ENCODE measurements at regions not wholly inside any gene's neighbourhood (a gene's known extent, or its start where the extent isn't known, plus 50 kb on each side); places are given as distances from the start of the nearest gene placed in this dataset.

DNA sequence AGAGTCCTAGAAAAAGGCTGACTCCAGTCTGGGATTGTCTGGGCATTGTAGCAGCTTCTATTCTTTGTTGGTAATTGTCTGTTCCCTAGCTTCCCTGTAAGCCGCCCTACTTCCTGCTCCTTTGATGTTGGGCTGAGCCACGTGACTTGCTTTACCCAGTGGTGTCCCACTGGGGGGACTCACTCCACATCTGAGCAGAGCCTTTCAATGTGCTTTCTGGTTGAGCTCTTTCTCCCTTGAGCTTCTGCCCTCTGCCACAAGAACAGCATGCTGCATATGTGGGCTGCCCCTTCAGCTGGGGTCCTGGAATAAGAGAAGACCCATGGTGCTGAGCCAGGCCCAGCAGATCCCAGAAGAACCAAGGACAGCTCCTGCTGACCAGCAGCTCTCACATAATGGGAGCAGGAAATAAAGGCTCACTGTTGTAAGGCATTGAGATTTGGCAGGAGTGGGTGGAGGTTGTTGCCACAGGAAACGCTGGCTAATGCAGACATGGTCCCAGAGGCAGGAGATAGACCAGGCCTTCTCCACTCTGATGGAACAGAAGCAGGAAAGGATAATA, 276.3 kb upstream of the GJB5 start:
- Histone ChIP-seq H3K27ac (ENCODE audit: low read depth, low read length, poor library complexity, severe bottlenecking) (no peak overlapping the region), H4K20me1 (ENCODE audit: insufficient read depth, low read length) (no peaks in the 10 kb centered on the region), H3K9ac (ENCODE audit: low read length) (no peak overlapping the region), H3K27me3 (ENCODE audit: insufficient read depth, low read length) (no peaks in the 10 kb centered on the region), H3K36me3 (ENCODE audit: insufficient read depth, low read length) (no peaks in the 10 kb centered on the region), H3F3A (ENCODE audit: insufficient read depth, low read length) (no peaks in the 10 kb centered on the region), H3K9me2 (ENCODE audit: low read depth, low read length) (no peaks in the 10 kb centered on the region), H3K9me3 (ENCODE audit: low read length) (no peaks in the 10 kb centered on the region), H3K79me2 (ENCODE audit: insufficient read depth, low read length) (no peaks in the 10 kb centered on the region), H3K4me1 (ENCODE audit: insufficient read depth, low read length, severe bottlenecking) (no peaks in the 10 kb centered on the region), H2AFZ (ENCODE audit: low read length) (no peak overlapping the region), H3K4me3 (ENCODE audit: low read depth, low read length, poor library complexity, severe bottlenecking) (no peak overlapping the region), H3K4me2 (ENCODE audit: low read length) (no peak overlapping the region)
- TF ChIP-seq, protein P1, sequence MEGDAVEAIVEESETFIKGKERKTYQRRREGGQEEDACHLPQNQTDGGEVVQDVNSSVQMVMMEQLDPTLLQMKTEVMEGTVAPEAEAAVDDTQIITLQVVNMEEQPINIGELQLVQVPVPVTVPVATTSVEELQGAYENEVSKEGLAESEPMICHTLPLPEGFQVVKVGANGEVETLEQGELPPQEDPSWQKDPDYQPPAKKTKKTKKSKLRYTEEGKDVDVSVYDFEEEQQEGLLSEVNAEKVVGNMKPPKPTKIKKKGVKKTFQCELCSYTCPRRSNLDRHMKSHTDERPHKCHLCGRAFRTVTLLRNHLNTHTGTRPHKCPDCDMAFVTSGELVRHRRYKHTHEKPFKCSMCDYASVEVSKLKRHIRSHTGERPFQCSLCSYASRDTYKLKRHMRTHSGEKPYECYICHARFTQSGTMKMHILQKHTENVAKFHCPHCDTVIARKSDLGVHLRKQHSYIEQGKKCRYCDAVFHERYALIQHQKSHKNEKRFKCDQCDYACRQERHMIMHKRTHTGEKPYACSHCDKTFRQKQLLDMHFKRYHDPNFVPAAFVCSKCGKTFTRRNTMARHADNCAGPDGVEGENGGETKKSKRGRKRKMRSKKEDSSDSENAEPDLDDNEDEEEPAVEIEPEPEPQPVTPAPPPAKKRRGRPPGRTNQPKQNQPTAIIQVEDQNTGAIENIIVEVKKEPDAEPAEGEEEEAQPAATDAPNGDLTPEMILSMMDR (IDR thresholded peaks at IDR 0.05; ENCODE audit: low read length) = no peak
- TF ChIP-seq EZH2 (IDR thresholded peaks at IDR 0.05; ENCODE audit: borderline replicate concordance, low read length) = no peak

DNA sequence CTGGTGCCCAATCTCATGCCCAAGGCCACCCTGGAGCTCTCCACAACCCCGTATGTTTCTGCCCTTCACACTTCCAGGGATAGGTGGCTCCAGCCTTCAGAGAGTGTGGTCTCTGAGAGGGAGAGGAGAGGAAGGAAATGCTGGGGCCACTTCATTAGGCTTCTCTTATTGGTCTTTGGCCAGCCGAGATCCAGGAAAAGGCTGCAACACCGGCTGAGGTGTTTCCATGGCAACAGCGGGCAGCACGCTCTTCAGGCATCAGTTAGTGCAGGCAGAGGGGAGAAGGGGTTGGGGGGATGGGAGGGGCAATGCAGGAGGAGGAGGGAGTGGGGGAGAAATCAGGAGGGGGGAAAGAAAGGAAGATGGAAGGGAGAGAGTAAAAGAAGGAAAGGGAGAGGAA, 275.1 kb upstream of the GJB5 start:
- H3K79me2 ChIP-seq (ENCODE audit: insufficient read depth, low read length) = no peaks in the 10 kb centered on the region
- H3F3A ChIP-seq (ENCODE audit: insufficient read depth, low read length) = no peaks in the 10 kb centered on the region
- H3K27ac ChIP-seq (ENCODE audit: low read depth, low read length, poor library complexity, severe bottlenecking) = no peak overlapping the region
- no peaks in the 10 kb centered on the region for H3K27me3 ChIP-seq (ENCODE audit: insufficient read depth, low read length)
- no peak overlapping the region for H3K9ac ChIP-seq (ENCODE audit: low read length)
- no peak overlapping the region for H3K4me3 ChIP-seq (ENCODE audit: low read depth, low read length, poor library complexity, severe bottlenecking)
- no peaks in the 10 kb centered on the region for H4K20me1 ChIP-seq (ENCODE audit: insufficient read depth, low read length)
- no peaks in the 10 kb centered on the region for H3K9me2 ChIP-seq (ENCODE audit: low read depth, low read length)
- no peaks in the 10 kb centered on the region for H3K9me3 ChIP-seq (ENCODE audit: low read length)
- H3K36me3 ChIP-seq (ENCODE audit: insufficient read depth, low read length) = no peaks in the 10 kb centered on the region
- no peak overlapping the region for H2AFZ ChIP-seq (ENCODE audit: low read length)
- H3K4me2 ChIP-seq (ENCODE audit: low read length) = no peak overlapping the region
- TF ChIP-seq, protein P1 (IDR thresholded peaks at IDR 0.05; ENCODE audit: low read length) = no peak
- TF ChIP-seq EZH2 (IDR thresholded peaks at IDR 0.05; ENCODE audit: borderline replicate concordance, low read length) = no peak
- no peaks in the 10 kb centered on the region for H3K4me1 ChIP-seq (ENCODE audit: insufficient read depth, low read length, severe bottlenecking)

DNA sequence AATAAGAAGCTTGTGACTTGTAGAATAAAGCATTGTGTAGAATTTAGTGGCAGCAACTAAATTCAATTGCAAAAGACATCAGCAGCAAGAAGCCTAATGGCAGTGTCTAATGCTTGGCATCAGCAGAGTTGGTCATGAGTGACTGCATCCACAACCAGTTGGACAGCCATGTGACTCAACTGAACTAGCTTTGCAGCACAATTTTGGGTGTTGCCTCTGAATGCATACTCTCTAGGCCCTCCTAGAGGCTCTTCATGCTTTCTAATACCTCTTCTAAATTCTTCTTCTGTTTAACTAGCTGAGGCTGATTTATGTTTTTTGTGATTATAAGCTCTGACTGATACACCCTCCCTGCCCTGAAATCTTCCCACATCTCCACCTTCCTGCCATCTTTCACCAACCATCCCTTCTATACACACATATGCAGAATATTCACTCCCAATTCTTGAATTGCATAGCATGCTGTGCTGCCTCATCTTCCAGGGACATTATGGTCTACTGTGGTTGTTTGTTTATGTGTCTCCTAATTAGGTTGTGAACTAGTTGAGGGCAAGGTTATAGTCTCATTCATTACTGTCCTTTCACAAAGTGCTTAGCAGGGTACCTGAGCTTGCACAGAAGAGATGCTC, 266.7 kb upstream of the GJB5 start:
- Histone ChIP-seq H3K27ac (ENCODE audit: low read depth, low read length, poor library complexity, severe bottlenecking) (no peak overlapping the region), H3K27me3 (ENCODE audit: insufficient read depth, low read length) (no peaks in the 10 kb centered on the region), H3K9ac (ENCODE audit: low read length) (no peak overlapping the region), H3F3A (ENCODE audit: insufficient read depth, low read length) (no peaks in the 10 kb centered on the region), H4K20me1 (ENCODE audit: insufficient read depth, low read length) (no peaks in the 10 kb centered on the region), H3K9me2 (ENCODE audit: low read depth, low read length) (no peaks in the 10 kb centered on the region), H3K4me2 (ENCODE audit: low read length) (no peak overlapping the region), H3K79me2 (ENCODE audit: insufficient read depth, low read length) (no peaks in the 10 kb centered on the region), H3K4me3 (ENCODE audit: low read depth, low read length, poor library complexity, severe bottlenecking) (no peak overlapping the region), H2AFZ (ENCODE audit: low read length) (no peak overlapping the region), H3K4me1 (ENCODE audit: insufficient read depth, low read length, severe bottlenecking) (no peaks in the 10 kb centered on the region), H3K9me3 (ENCODE audit: low read length) (no peaks in the 10 kb centered on the region), H3K36me3 (ENCODE audit: insufficient read depth, low read length) (no peaks in the 10 kb centered on the region)
- TF ChIP-seq EZH2 (IDR thresholded peaks at IDR 0.05; ENCODE audit: borderline replicate concordance, low read length) = no peak
- TF ChIP-seq, protein P1 (IDR thresholded peaks at IDR 0.05; ENCODE audit: low read length) = no peak
